Panc1 (cell line): ENCODE measurements at regions not wholly inside any gene's neighbourhood (a gene's known extent, or its start where the extent isn't known, plus 50 kb on each side); places are given as distances from the start of the nearest gene placed in this dataset.

Source experiments
- POLR2AphosphoS5 ChIP-seq: IDR thresholded peaks from 2 replicates; pipeline ENCODE4 v1.6.1; 2012; ENCODE audit warnings: mild to moderate bottlenecking, low read depth, low read length, moderate library complexity
- SIN3A ChIP-seq: IDR thresholded peaks from 2 replicates; pipeline ENCODE4 v1.6.1; 2012; ENCODE audit warnings: low read depth, mild to moderate bottlenecking, low read length, moderate library complexity, borderline replicate concordance; ENCODE audit not compliant: insufficient read depth
- TCF7L2 ChIP-seq: IDR thresholded peaks from 2 replicates; pipeline ENCODE4 v1.6.1; 2011; ENCODE audit warnings: mild to moderate bottlenecking, low read depth, low read length, inconsistent platforms
- TF ChIP-seq, protein P1 (sequence below): fragments of 450-650 bp; IDR thresholded peaks from 2 replicates; pipeline ENCODE4 v1.5.1; 2017; ENCODE audit warnings: mild to moderate bottlenecking
- TF ChIP-seq, protein P2 (sequence below), 2 experiments: IDR thresholded peaks; 2 replicates each; pipeline ENCODE4 v1.6.1; 2011 to 2012; ENCODE audit warnings: low read depth in 2 of 2, control low read depth in 1 of 2, low read length in 1 of 2, mild to moderate bottlenecking in 1 of 2, moderate library complexity in 1 of 2; ENCODE audit not compliant: insufficient read depth in 1 of 2

DNA sequence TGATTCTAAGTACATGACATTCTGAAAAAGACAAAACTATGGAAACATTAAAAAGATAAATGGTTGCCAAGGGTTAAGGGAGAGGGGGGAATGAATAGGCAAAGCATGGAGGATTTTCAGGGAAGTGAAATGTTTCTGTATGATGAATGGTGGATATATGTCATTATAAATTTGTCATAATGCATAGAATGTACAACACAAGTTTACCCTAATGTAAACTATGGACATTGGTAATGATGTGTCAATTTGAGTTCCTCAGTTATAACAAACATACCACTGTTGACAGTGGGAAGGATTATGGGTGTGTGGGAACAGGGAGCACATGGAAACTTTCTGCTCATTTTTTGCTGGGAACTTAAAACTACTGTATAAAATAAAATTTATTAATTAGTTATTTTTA lies 427.1 kb upstream of the ESRRG start:
- TF ChIP-seq, protein P1, sequence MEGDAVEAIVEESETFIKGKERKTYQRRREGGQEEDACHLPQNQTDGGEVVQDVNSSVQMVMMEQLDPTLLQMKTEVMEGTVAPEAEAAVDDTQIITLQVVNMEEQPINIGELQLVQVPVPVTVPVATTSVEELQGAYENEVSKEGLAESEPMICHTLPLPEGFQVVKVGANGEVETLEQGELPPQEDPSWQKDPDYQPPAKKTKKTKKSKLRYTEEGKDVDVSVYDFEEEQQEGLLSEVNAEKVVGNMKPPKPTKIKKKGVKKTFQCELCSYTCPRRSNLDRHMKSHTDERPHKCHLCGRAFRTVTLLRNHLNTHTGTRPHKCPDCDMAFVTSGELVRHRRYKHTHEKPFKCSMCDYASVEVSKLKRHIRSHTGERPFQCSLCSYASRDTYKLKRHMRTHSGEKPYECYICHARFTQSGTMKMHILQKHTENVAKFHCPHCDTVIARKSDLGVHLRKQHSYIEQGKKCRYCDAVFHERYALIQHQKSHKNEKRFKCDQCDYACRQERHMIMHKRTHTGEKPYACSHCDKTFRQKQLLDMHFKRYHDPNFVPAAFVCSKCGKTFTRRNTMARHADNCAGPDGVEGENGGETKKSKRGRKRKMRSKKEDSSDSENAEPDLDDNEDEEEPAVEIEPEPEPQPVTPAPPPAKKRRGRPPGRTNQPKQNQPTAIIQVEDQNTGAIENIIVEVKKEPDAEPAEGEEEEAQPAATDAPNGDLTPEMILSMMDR, result no peak
- TF ChIP-seq, protein P2, sequence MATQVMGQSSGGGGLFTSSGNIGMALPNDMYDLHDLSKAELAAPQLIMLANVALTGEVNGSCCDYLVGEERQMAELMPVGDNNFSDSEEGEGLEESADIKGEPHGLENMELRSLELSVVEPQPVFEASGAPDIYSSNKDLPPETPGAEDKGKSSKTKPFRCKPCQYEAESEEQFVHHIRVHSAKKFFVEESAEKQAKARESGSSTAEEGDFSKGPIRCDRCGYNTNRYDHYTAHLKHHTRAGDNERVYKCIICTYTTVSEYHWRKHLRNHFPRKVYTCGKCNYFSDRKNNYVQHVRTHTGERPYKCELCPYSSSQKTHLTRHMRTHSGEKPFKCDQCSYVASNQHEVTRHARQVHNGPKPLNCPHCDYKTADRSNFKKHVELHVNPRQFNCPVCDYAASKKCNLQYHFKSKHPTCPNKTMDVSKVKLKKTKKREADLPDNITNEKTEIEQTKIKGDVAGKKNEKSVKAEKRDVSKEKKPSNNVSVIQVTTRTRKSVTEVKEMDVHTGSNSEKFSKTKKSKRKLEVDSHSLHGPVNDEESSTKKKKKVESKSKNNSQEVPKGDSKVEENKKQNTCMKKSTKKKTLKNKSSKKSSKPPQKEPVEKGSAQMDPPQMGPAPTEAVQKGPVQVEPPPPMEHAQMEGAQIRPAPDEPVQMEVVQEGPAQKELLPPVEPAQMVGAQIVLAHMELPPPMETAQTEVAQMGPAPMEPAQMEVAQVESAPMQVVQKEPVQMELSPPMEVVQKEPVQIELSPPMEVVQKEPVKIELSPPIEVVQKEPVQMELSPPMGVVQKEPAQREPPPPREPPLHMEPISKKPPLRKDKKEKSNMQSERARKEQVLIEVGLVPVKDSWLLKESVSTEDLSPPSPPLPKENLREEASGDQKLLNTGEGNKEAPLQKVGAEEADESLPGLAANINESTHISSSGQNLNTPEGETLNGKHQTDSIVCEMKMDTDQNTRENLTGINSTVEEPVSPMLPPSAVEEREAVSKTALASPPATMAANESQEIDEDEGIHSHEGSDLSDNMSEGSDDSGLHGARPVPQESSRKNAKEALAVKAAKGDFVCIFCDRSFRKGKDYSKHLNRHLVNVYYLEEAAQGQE (IDR thresholded peaks at IDR 0.05; ENCODE audit: insufficient read depth in 1 of 2, low read depth in 2 of 2, low read length in 1 of 2), result no peak
- TF ChIP-seq POLR2AphosphoS5 (no peak), SIN3A (no peak), TCF7L2 (no peak)
